Esophagus (tissue), 2 donors: ENCODE measurements at regions not wholly inside any gene's neighbourhood (a gene's known extent, or its start where the extent isn't known, plus 50 kb on each side); places are given as distances from the start of the nearest gene placed in this dataset.

Experiments
- H3K27ac ChIP-seq, 2 donors: one replicate each; pipeline ENCODE4 v1.5.1; 2013; ENCODE audit warnings: low read depth in 2 of 2, mild to moderate bottlenecking in 2 of 2, inconsistent platforms in 1 of 2, low read length in 1 of 2, moderate library complexity in 1 of 2
- H3K27me3 ChIP-seq, 2 donors: one replicate each; pipeline ENCODE4 v1.6.1; 2013; ENCODE audit warnings: low read length in 2 of 2, control low read depth in 1 of 2, mild to moderate bottlenecking in 1 of 2; ENCODE audit not compliant: insufficient read depth in 2 of 2, control insufficient read depth in 1 of 2
- H3K36me3 ChIP-seq, 2 donors: one replicate each; pipeline ENCODE4 v1.6.1; 2013; ENCODE audit warnings: low read length in 1 of 2; ENCODE audit not compliant: control insufficient read depth in 2 of 2, insufficient read depth in 2 of 2
- H3K4me1 ChIP-seq, 2 donors: one replicate each; pipeline ENCODE4 v1.6.1; 2013; ENCODE audit warnings: low read length in 1 of 2; ENCODE audit not compliant: control insufficient read depth in 2 of 2, insufficient read depth in 2 of 2
- H3K4me3 ChIP-seq, 2 donors: one replicate each; pipeline ENCODE4 v1.5.1; 2013; ENCODE audit warnings: low read length in 2 of 2, mild to moderate bottlenecking in 2 of 2, low read depth in 1 of 2, moderate library complexity in 1 of 2
- H3K9me3 ChIP-seq, 2 donors: one replicate each; pipeline ENCODE4 v1.6.1; 2013; ENCODE audit warnings: mild to moderate bottlenecking in 2 of 2, low read depth in 1 of 2, low read length in 1 of 2, moderate library complexity in 1 of 2; ENCODE audit not compliant: control insufficient read depth in 2 of 2, insufficient read depth in 1 of 2
- WGBS, 2 donors: extraction: QIAGEN DNeasy Blood & Tissue Kit; methylation state at CpG; one replicate each; pipeline ENCODE4 v1.1.7; 2013; 5-methylcytosine and 5-hydroxymethylcytosine counted together
- donor health status: healthy with polysubstance abuse.
- donor health status: Bipolar disorder and iron deficiency.

GRCh38 chr14:89600950-89601826 is 184.2 kb upstream of the FOXN3 start:
- no peaks in the 10 kb centered on the region for H3K27me3 ChIP-seq
- H3K4me3 ChIP-seq: no peak overlapping the region
- WGBS, 2 donors: 73% methylated on average over 3 of the region's 3 CpGs
- no peaks in the 10 kb centered on the region for H3K4me1 ChIP-seq
- no peaks in the 10 kb centered on the region for H3K36me3 ChIP-seq
- H3K9me3 ChIP-seq: no peaks in the 10 kb centered on the region
- no peak overlapping the region for H3K27ac ChIP-seq

GRCh38 chr14:89600029-89600428 is 183.0 kb upstream of the FOXN3 start:
- no peak overlapping the region for H3K27ac ChIP-seq
- H3K9me3 ChIP-seq: no peaks in the 10 kb centered on the region
- H3K4me1 ChIP-seq: no peaks in the 10 kb centered on the region
- H3K27me3 ChIP-seq: no peaks in the 10 kb centered on the region
- no peaks in the 10 kb centered on the region for H3K36me3 ChIP-seq
- no peak overlapping the region for H3K4me3 ChIP-seq

- H3K27ac ChIP-seq: no peak overlapping the region
- 92 to 98% methylated on average over 2 of the region's 2 CpGs for whole genome bisulfite sequencing, 2 donors
- H3K4me3 ChIP-seq: no peak overlapping the region
Measured at GRCh38 chr14:89598548-89599186, 181.6 kb upstream of the FOXN3 start.

GRCh38 chr14:89592961-89593360 is 175.9 kb upstream of the FOXN3 start:
- Histone ChIP-seq H3K27ac (no peak overlapping the region), H3K4me1 (no peaks in the 10 kb centered on the region), H3K4me3 (no peak overlapping the region), H3K27me3 (no peaks in the 10 kb centered on the region), H3K36me3 (no peaks in the 10 kb centered on the region), H3K9me3 (peaks cover 0 to 2% of the 10 kb centered on the region in 2 donors)

More at GRCh38 chr14:89598548-89599186, 181.6 kb upstream of the FOXN3 start:
- Histone ChIP-seq H3K27me3 (no peaks in the 10 kb centered on the region), H3K4me1 (no peaks in the 10 kb centered on the region), H3K36me3 (no peaks in the 10 kb centered on the region), H3K9me3 (peaks cover 0 to 2% of the 10 kb centered on the region in 2 donors)

GRCh38 chr14:89589400-89590118 is 172.5 kb upstream of the FOXN3 start:
- H3K9me3 ChIP-seq: peaks cover 0 to under 1% of the 10 kb centered on the region in 2 donors
- H3K36me3 ChIP-seq: no peaks in the 10 kb centered on the region
- H3K4me1 ChIP-seq: no peaks in the 10 kb centered on the region
- no peaks in the 10 kb centered on the region for H3K27me3 ChIP-seq
- H3K4me3 ChIP-seq: no peak overlapping the region
- WGBS, 2 donors: 82 to 88% methylated on average over 11 of the region's 11 CpGs
- no peak overlapping the region for H3K27ac ChIP-seq

- 55 to 81% methylated on average over 1 of the region's 1 CpG for WGBS, 2 donors
- no peak overlapping the region for H3K27ac ChIP-seq
- no peaks in the 10 kb centered on the region for H3K4me1 ChIP-seq
- H3K27me3 ChIP-seq: no peaks in the 10 kb centered on the region
- H3K4me3 ChIP-seq: no peak overlapping the region
- no peaks in the 10 kb centered on the region for H3K36me3 ChIP-seq
- H3K9me3 ChIP-seq: no peaks in the 10 kb centered on the region
Measured at GRCh38 chr14:89588840-89589296, 171.8 kb upstream of the FOXN3 start.

- Histone ChIP-seq H3K9me3 (no peaks in the 10 kb centered on the region), H3K4me3 (no peak overlapping the region), H3K27ac (no peak overlapping the region), H3K36me3 (no peaks in the 10 kb centered on the region), H3K4me1 (no peaks in the 10 kb centered on the region), H3K27me3 (no peaks in the 10 kb centered on the region)
- 85 to 89% methylated on average over 5 of the region's 5 CpGs for WGBS, 2 donors
Measured at GRCh38 chr14:89588016-89588415, 171.0 kb upstream of the FOXN3 start.

- Histone ChIP-seq H3K27me3 (no peaks in the 10 kb centered on the region), H3K4me3 (no peak overlapping the region), H3K27ac (no peak overlapping the region), H3K9me3 (no peaks in the 10 kb centered on the region), H3K36me3 (no peaks in the 10 kb centered on the region), H3K4me1 (no peaks in the 10 kb centered on the region)
- 95 to 96% methylated on average over 5 of the region's 5 CpGs for WGBS, 2 donors
Measured at GRCh38 chr14:89587136-89587420, 170.0 kb upstream of the FOXN3 start.

GRCh38 chr14:89586258-89587135 is 169.5 kb upstream of the FOXN3 start:
- 89 to 92% methylated on average over 5 of the region's 5 CpGs for WGBS, 2 donors
- no peak overlapping the region for H3K27ac ChIP-seq
- H3K27me3 ChIP-seq: no peaks in the 10 kb centered on the region
- H3K4me1 ChIP-seq: no peaks in the 10 kb centered on the region
- no peak overlapping the region for H3K4me3 ChIP-seq
- no peaks in the 10 kb centered on the region for H3K9me3 ChIP-seq
- H3K36me3 ChIP-seq: no peaks in the 10 kb centered on the region
